Stimulated activated CD4-positive, alpha-beta T cell treated with anti-CD3 and anti-CD28 coated beads, Interleukin-12 subunit alpha, Interleukin-12 subunit beta, amount 100 ng/mL, for 4 hours (primary cell): ENCODE measurements at regions not wholly inside any gene's neighbourhood (a gene's known extent, or its start where the extent isn't known, plus 50 kb on each side); places are given as distances from the start of the nearest gene placed in this dataset.

Experiments used
- DNase-seq: peaks from one replicate; pipeline ENCODE4 v3.0.0-alpha.2; 2020

GRCh38 chr11:28439403-28439802, 331.2 kb downstream of the METTL15 start:
- DNase-seq = no peak

- DNase-seq = no peak
These were observed 311.9 kb downstream of the METTL15 start for GRCh38 chr11:28420099-28420498.

- no peak for DNase-seq
These were observed 309.6 kb downstream of the METTL15 start for GRCh38 chr11:28417601-28418323.

GRCh38 chr11:28412029-28412428, 303.8 kb downstream of the METTL15 start:
- no peak for DNase-seq

GRCh38 chr11:28401446-28401845, 293.3 kb downstream of the METTL15 start:
- no peak for DNase-seq

- DNase-seq = no peak
These were observed 292.3 kb downstream of the METTL15 start for GRCh38 chr11:28400331-28401100.

- no peak for DNase-seq
These were observed 285.2 kb downstream of the METTL15 start for GRCh38 chr11:28393348-28393747.

- no peak for DNase-seq
These were observed 276.2 kb downstream of the METTL15 start for GRCh38 chr11:28384418-28384817.

- no peak for DNase-seq
These were observed 275.3 kb downstream of the METTL15 start for GRCh38 chr11:28383456-28383855.
